HL-60 (cell line): ENCODE measurements at regions not wholly inside any gene's neighbourhood (a gene's known extent, or its start where the extent isn't known, plus 50 kb on each side); places are given as distances from the start of the nearest gene placed in this dataset.

Experiments
- CTCF ChIP-seq: IDR thresholded peaks from one replicate; pipeline ENCODE4 v1.5.1; 2011; ENCODE audit warnings: low read length, control low read depth, inconsistent platforms; ENCODE audit not compliant: insufficient read depth
- GABPA ChIP-seq: IDR thresholded peaks from 2 replicates; pipeline ENCODE4 v1.6.1; 2012; ENCODE audit warnings: low read depth

- TF ChIP-seq GABPA (no peak), CTCF (no peak)
Observed at GRCh38 chr7:113209449-113210203, 91.3 kb upstream of the SMIM30 start.
